Panc1 (cell line): ENCODE measurements at regions not wholly inside any gene's neighbourhood (a gene's known extent, or its start where the extent isn't known, plus 50 kb on each side); places are given as distances from the start of the nearest gene placed in this dataset.

Experiments
- ATAC-seq: fragments of 200-7000 bp; cut with Tn5 transposase; 2 replicates; pipeline ENCODE4 v1.9.1; 2020; ENCODE audit warnings: mild to moderate bottlenecking, moderate library complexity
- BruUV-seq: library from RNA; stranded (reverse); fragments of 400-500 nt; replicated peaks from 2 replicates; lab custom pipeline; 2021; lab: Mats Ljungman, UMichigan
- CTCF ChIA-PET: fragments of 300-600 bp; sonication (Branson Sonifier 250); formaldehyde crosslinking; loops from one replicate; lab custom pipeline; 2022; ENCODE audit warnings: antibody characterized with exemption; lab: Charles Lee
- POLR2A ChIA-PET: fragments of 300-600 bp; sonication (Branson Sonifier 250); formaldehyde crosslinking; loops from one replicate; lab custom pipeline; 2022; ENCODE audit warnings: antibody characterized with exemption; lab: Charles Lee
- DNase-seq: peaks from one replicate; pipeline ENCODE4 v3.0.0-alpha.2; 2010; ENCODE audit warnings: low read depth, low spot score
- H3K27ac ChIP-seq: 2 replicates; pipeline ENCODE4 v1.5.1; 2011; ENCODE audit warnings: mild to moderate bottlenecking, low read length, inconsistent platforms
- H3K27me3 ChIP-seq: fragments of 200-500 bp; sonication (Bioruptor generic); 2 replicates; pipeline ENCODE4 v1.6.0; 2014; ENCODE audit warnings: low read length, inconsistent platforms; ENCODE audit not compliant: control insufficient read depth, insufficient read depth
- H3K36me3 ChIP-seq: fragments of 200-500 bp; sonication (Bioruptor generic); 2 replicates; pipeline ENCODE4 v1.5.1; 2014; ENCODE audit warnings: inconsistent platforms, mild to moderate bottlenecking, low read length, moderate library complexity; ENCODE audit not compliant: control insufficient read depth, insufficient read depth
- H3K4me1 ChIP-seq: 2 replicates; pipeline ENCODE4 v1.5.1; 2011; ENCODE audit warnings: inconsistent platforms, mild to moderate bottlenecking, low read length, moderate library complexity; ENCODE audit not compliant: control insufficient read depth, insufficient read depth
- H3K4me3 ChIP-seq, 2 experiments: 2 replicates each; pipeline ENCODE4 v1.5.1; 2011 to 2012; ENCODE audit warnings: low read depth in 2 of 2, low read length in 2 of 2, mild to moderate bottlenecking in 2 of 2, inconsistent platforms in 1 of 2, moderate library complexity in 1 of 2
- H3K9me3 ChIP-seq: fragments of 200-500 bp; sonication (Bioruptor generic); 2 replicates; pipeline ENCODE4 v1.5.1; 2014; ENCODE audit warnings: low read depth, mild to moderate bottlenecking, inconsistent platforms, low read length, moderate library complexity; ENCODE audit not compliant: control insufficient read depth, insufficient read depth
- SIN3A ChIP-seq: IDR thresholded peaks from 2 replicates; pipeline ENCODE4 v1.6.1; 2012; ENCODE audit warnings: low read depth, mild to moderate bottlenecking, low read length, moderate library complexity, borderline replicate concordance; ENCODE audit not compliant: insufficient read depth
- TCF7L2 ChIP-seq: IDR thresholded peaks from 2 replicates; pipeline ENCODE4 v1.6.1; 2011; ENCODE audit warnings: mild to moderate bottlenecking, low read depth, low read length, inconsistent platforms
- in situ Hi-C: cut with HindIII; loops from 2 replicates; pipeline ENCODE4 v1.10.0; 2016; ENCODE audit warnings: low sequenced_read_pairs, low pct_unique_long_range_greater_than_20kb
- intact Hi-C: fragments of 100-400 bp; cut with micrococcal nuclease; formaldehyde crosslinking; loops from one replicate; pipeline ENCODE4 v1.10.0; 2022; ENCODE audit not compliant: unreplicated experiment
- TF ChIP-seq, protein P1 (sequence below): fragments of 450-650 bp; IDR thresholded peaks from 2 replicates; pipeline ENCODE4 v1.5.1; 2017; ENCODE audit warnings: mild to moderate bottlenecking
- TF ChIP-seq, protein P2 (sequence below), 2 experiments: IDR thresholded peaks; 2 replicates each; pipeline ENCODE4 v1.6.1; 2011 to 2012; ENCODE audit warnings: low read depth in 2 of 2, control low read depth in 1 of 2, low read length in 1 of 2, mild to moderate bottlenecking in 1 of 2, moderate library complexity in 1 of 2; ENCODE audit not compliant: insufficient read depth in 1 of 2

DNA sequence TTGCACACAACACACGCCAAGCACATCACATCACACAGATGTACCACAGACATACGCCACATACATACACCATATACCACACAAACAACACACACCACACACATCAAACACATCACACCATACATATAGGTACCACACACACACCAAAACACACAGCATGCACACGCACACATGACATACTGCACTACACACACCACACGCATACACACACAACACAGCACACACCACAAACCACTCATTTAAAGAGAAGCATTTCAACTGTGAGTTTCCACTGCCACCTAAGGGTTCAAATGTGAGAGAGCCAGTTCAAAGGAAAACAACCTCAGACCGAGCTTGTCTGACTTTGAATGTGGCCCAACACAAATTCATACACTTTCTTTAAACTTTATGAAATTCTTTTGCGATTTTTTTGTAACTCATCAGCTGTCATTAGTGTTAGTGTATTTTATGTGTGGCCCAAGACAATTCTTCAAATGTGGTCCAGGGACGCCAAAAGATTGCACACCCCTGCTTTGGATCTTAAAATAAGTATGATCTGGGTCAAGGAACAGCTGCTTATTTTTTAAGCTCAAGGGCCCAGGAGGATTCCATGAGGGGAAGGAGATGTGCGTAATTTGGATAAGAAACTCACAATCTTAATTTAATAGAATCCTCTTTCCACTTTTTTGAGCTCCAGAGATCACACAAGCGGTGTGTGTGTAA lies 494.6 kb downstream of the GADD45G start:
- TF ChIP-seq, protein P1, sequence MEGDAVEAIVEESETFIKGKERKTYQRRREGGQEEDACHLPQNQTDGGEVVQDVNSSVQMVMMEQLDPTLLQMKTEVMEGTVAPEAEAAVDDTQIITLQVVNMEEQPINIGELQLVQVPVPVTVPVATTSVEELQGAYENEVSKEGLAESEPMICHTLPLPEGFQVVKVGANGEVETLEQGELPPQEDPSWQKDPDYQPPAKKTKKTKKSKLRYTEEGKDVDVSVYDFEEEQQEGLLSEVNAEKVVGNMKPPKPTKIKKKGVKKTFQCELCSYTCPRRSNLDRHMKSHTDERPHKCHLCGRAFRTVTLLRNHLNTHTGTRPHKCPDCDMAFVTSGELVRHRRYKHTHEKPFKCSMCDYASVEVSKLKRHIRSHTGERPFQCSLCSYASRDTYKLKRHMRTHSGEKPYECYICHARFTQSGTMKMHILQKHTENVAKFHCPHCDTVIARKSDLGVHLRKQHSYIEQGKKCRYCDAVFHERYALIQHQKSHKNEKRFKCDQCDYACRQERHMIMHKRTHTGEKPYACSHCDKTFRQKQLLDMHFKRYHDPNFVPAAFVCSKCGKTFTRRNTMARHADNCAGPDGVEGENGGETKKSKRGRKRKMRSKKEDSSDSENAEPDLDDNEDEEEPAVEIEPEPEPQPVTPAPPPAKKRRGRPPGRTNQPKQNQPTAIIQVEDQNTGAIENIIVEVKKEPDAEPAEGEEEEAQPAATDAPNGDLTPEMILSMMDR: peak; percentile 67
- no peak for TF ChIP-seq SIN3A
- Histone ChIP-seq H3K4me1 (no peaks in the 10 kb centered on the region; the same call in 1 of the 2 replicates), H3K4me3 (no peak overlapping the region), H3K27me3 (no peaks in the 10 kb centered on the region), H3K27ac (no peak overlapping the region), H3K9me3 (no peaks in the 10 kb centered on the region), H3K36me3 (no peaks in the 10 kb centered on the region)
- POLR2A ChIA-PET: no interaction called here
- in situ Hi-C loops: no loop called here
- DNase-seq (peak; percentile 48), ATAC-seq (peak; percentile 69; the same call in 1 of the 2 replicates)
- no TSS peak for BruUV-seq
- intact Hi-C loops: loop anchor here (5.0 kb wide), 1 partner anchor 102 kb away; no protein-coding TSS in a partner anchor
- CTCF ChIA-PET: interaction anchor here (0.6 to 1.7 kb wide), 5 partner anchors 100 to 855 kb away, joined by 3 to 14 read pairs (median 6); no protein-coding TSS in a partner anchor

DNA sequence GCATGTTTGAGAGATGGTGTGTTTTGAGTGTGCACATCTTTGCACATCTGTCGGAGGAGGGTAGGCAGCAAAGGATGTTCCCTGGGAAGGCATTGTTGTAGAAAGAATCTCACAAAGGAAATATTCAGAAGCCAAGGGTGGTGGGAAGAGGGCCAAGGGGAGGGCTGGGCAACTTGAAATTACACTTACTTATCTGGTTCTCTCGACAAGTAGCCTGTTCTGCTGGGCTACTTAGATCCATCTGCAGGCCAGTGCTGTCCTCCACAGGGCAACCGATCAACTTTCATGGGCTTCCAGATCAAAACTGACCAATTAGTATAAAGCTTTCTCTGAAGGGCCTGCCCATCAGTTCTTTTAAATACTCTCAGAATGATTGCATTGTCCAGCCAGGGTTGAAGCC lies 495.2 kb downstream of the GADD45G start:
- ATAC-seq: no peak
- no peaks in the 10 kb centered on the region for H3K9me3 ChIP-seq
- in situ Hi-C loops: no loop called here
- BruUV-seq: no TSS peak
- H3K36me3 ChIP-seq: no peaks in the 10 kb centered on the region
- H3K27me3 ChIP-seq: no peaks in the 10 kb centered on the region
- TF ChIP-seq, protein P2, sequence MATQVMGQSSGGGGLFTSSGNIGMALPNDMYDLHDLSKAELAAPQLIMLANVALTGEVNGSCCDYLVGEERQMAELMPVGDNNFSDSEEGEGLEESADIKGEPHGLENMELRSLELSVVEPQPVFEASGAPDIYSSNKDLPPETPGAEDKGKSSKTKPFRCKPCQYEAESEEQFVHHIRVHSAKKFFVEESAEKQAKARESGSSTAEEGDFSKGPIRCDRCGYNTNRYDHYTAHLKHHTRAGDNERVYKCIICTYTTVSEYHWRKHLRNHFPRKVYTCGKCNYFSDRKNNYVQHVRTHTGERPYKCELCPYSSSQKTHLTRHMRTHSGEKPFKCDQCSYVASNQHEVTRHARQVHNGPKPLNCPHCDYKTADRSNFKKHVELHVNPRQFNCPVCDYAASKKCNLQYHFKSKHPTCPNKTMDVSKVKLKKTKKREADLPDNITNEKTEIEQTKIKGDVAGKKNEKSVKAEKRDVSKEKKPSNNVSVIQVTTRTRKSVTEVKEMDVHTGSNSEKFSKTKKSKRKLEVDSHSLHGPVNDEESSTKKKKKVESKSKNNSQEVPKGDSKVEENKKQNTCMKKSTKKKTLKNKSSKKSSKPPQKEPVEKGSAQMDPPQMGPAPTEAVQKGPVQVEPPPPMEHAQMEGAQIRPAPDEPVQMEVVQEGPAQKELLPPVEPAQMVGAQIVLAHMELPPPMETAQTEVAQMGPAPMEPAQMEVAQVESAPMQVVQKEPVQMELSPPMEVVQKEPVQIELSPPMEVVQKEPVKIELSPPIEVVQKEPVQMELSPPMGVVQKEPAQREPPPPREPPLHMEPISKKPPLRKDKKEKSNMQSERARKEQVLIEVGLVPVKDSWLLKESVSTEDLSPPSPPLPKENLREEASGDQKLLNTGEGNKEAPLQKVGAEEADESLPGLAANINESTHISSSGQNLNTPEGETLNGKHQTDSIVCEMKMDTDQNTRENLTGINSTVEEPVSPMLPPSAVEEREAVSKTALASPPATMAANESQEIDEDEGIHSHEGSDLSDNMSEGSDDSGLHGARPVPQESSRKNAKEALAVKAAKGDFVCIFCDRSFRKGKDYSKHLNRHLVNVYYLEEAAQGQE (IDR thresholded peaks at IDR 0.05; ENCODE audit: insufficient read depth in 1 of 2, low read depth in 2 of 2, low read length in 1 of 2): no peak
- TF ChIP-seq TCF7L2: no peak
- TF ChIP-seq, protein P1: no peak
- H3K27ac ChIP-seq: no peak overlapping the region
- H3K4me1 ChIP-seq: no peaks in the 10 kb centered on the region; the same call in 1 of the 2 replicates
- no peak overlapping the region for H3K4me3 ChIP-seq
- ChIA-PET CTCF (interaction anchor here (0.6 to 1.7 kb wide), 5 partner anchors 101 to 855 kb away, joined by 3 to 14 read pairs (median 6); no protein-coding TSS in a partner anchor), POLR2A (no interaction called here)
- intact Hi-C loops: no loop called here
- no peak for DNase-seq
